Keratinocyte (primary cell): ENCODE measurements at regions not wholly inside any gene's neighbourhood (a gene's known extent, or its start where the extent isn't known, plus 50 kb on each side); places are given as distances from the start of the nearest gene placed in this dataset.

Source experiments
- DNase-seq: peaks from one replicate; pipeline ENCODE4 v3.0.0-alpha.2; 2011; ENCODE audit warnings: low read depth, missing footprints, low spot score
- FAIRE-seq: peaks from 2 replicates; lab custom pipeline; 2011; peaks lifted over from hg19 to GRCh38; lab: Jason Lieb, UNC
- H2AFZ ChIP-seq: 2 replicates; pipeline ENCODE4 v1.6.0; 2012; ENCODE audit warnings: low read length, control low read depth, inconsistent platforms; ENCODE audit not compliant: control insufficient read depth
- H3K27ac ChIP-seq: 2 replicates; pipeline ENCODE4 v1.5.1; 2011; ENCODE audit warnings: low read length; ENCODE audit not compliant: control insufficient read depth, insufficient read depth
- H3K27me3 ChIP-seq: 3 replicates; pipeline ENCODE4 v1.6.0; 2011; ENCODE audit warnings: low read length; ENCODE audit not compliant: control insufficient read depth, insufficient read depth; ENCODE audit errors: extremely low read depth
- H3K36me3 ChIP-seq, 2 experiments: 2 replicates in 1 of 2; 3 replicates in 1 of 2; pipeline ENCODE4 v1.5.1; 2011; ENCODE audit warnings: low read length in 2 of 2, mild to moderate bottlenecking in 1 of 2; ENCODE audit not compliant: control insufficient read depth in 2 of 2, insufficient read depth in 2 of 2; ENCODE audit errors: extremely low read depth in 1 of 2
- H3K4me1 ChIP-seq: 3 replicates; pipeline ENCODE4 v1.5.1; 2011; ENCODE audit warnings: low read length; ENCODE audit not compliant: control insufficient read depth, insufficient read depth; ENCODE audit errors: extremely low read depth
- H3K4me2 ChIP-seq: 3 replicates; pipeline ENCODE4 v1.6.0; 2011; ENCODE audit warnings: low read depth, low read length; ENCODE audit not compliant: control insufficient read depth, insufficient read depth; ENCODE audit errors: extremely low read depth
- H3K4me3 ChIP-seq, 3 experiments: fragments of 200-600 bp in 1 of 3; sonication (generic) in 1 of 3; 2 replicates in 2 of 3; 3 replicates in 1 of 3; pipeline ENCODE4 v1.5.1; 2011 to 2016; ENCODE audit warnings: low read length in 3 of 3, mild to moderate bottlenecking in 3 of 3, control low read depth in 2 of 3, inconsistent platforms in 1 of 3, low read depth in 1 of 3, mixed read lengths in 1 of 3, mixed run types in 1 of 3, moderate library complexity in 1 of 3; ENCODE audit not compliant: control insufficient read depth in 2 of 3, insufficient read depth in 2 of 3; ENCODE audit errors: extremely low read depth in 1 of 3
- H3K79me2 ChIP-seq: 2 replicates; pipeline ENCODE4 v1.6.0; 2012; ENCODE audit warnings: low read length; ENCODE audit not compliant: control insufficient read depth, insufficient read depth
- H3K9ac ChIP-seq: 3 replicates; pipeline ENCODE4 v1.6.0; 2011; ENCODE audit warnings: low read length; ENCODE audit not compliant: control insufficient read depth, insufficient read depth; ENCODE audit errors: extremely low read depth
- H3K9me1 ChIP-seq: 3 replicates; pipeline ENCODE4 v1.6.0; 2011; ENCODE audit warnings: low read length; ENCODE audit not compliant: control insufficient read depth, insufficient read depth; ENCODE audit errors: extremely low read depth
- H3K9me3 ChIP-seq: 2 replicates; pipeline ENCODE4 v1.5.1; 2012; ENCODE audit warnings: low read depth, low read length; ENCODE audit not compliant: control insufficient read depth
- H4K20me1 ChIP-seq: 3 replicates; pipeline ENCODE4 v1.6.0; 2011; ENCODE audit warnings: low read length; ENCODE audit not compliant: control insufficient read depth, insufficient read depth; ENCODE audit errors: extremely low read depth
- CTCF ChIP-seq, 3 experiments: IDR thresholded peaks in 1 of 3; conservative IDR thresholded peaks in 1 of 3; optimal IDR thresholded peaks in 1 of 3; 2 replicates in 2 of 3; 3 replicates in 1 of 3; pipeline versions ENCODE3 to v1.5.1; 2011; ENCODE audit warnings: low read length in 3 of 3, mild to moderate bottlenecking in 3 of 3, moderate library complexity in 2 of 3, control low read depth in 1 of 3, inconsistent platforms in 1 of 3; ENCODE audit not compliant: insufficient read depth in 2 of 3; ENCODE audit errors: extremely low read depth in 1 of 3
- EZH2 ChIP-seq: IDR thresholded peaks from one replicate; pipeline ENCODE4 v1.6.1; 2012; ENCODE audit warnings: inconsistent platforms, mild to moderate bottlenecking, low read length, moderate library complexity
- dilution Hi-C: fragments of 300-500 bp; cut with MboI; formaldehyde crosslinking; loops from one replicate; pipeline ENCODE4 v1.7.0; 2020; ENCODE audit warnings: low sequenced_read_pairs; ENCODE audit not compliant: extremely low pct_ligation_motif_present

GRCh38 chr17:77801545-77802332 lies 156.8 kb upstream of the TNRC6C start:
- Histone ChIP-seq H3K4me2 (no peak overlapping the region), H3K4me3 (no peak overlapping the region), H3K27me3 (peaks cover 30% of the 10 kb centered on the region), H2AFZ (no peak overlapping the region), H4K20me1 (no peaks in the 10 kb centered on the region), H3K4me1 (no peaks in the 10 kb centered on the region), H3K79me2 (no peaks in the 10 kb centered on the region), H3K9ac (no peak overlapping the region), H3K36me3 (no peaks in the 10 kb centered on the region), H3K27ac (no peak overlapping the region), H3K9me3 (no peaks in the 10 kb centered on the region), H3K9me1 (no peaks in the 10 kb centered on the region)
- DNase-seq (no peak), FAIRE-seq (no peak)
- dilution Hi-C loops = no loop called here
- no peak for TF ChIP-seq CTCF (optimal IDR thresholded peaks at IDR 0.05 in 1 of 3, IDR thresholded peaks at IDR 0.05 in 1 of 3, conservative IDR thresholded peaks at IDR 0.05 in 1 of 3; ENCODE audit: extremely low read depth in 1 of 3, insufficient read depth in 2 of 3, low read length in 3 of 3)
- TF ChIP-seq EZH2 = no peak

GRCh38 chr17:77802333-77802615 lies 156.2 kb upstream of the TNRC6C start:
- DNase-seq (no peak), FAIRE-seq (no peak)
- peaks cover 29% of the 10 kb centered on the region for H3K27me3 ChIP-seq
- H3K9me1 ChIP-seq = no peaks in the 10 kb centered on the region
- no peak overlapping the region for H3K4me3 ChIP-seq
- no peaks in the 10 kb centered on the region for H4K20me1 ChIP-seq
- no peak for TF ChIP-seq CTCF (optimal IDR thresholded peaks at IDR 0.05 in 1 of 3, IDR thresholded peaks at IDR 0.05 in 1 of 3, conservative IDR thresholded peaks at IDR 0.05 in 1 of 3; ENCODE audit: extremely low read depth in 1 of 3, insufficient read depth in 2 of 3, low read length in 3 of 3)
- no peak for TF ChIP-seq EZH2
- dilution Hi-C loops = no loop called here
- H3K4me2 ChIP-seq = no peak overlapping the region
- H3K9ac ChIP-seq = no peak overlapping the region
- H3K79me2 ChIP-seq = no peaks in the 10 kb centered on the region
- H3K36me3 ChIP-seq = no peaks in the 10 kb centered on the region
- H2AFZ ChIP-seq = no peak overlapping the region
- H3K27ac ChIP-seq = no peak overlapping the region
- no peaks in the 10 kb centered on the region for H3K9me3 ChIP-seq
- H3K4me1 ChIP-seq = no peaks in the 10 kb centered on the region
